PC-9 (cell line): ENCODE measurements at regions not wholly inside any gene's neighbourhood (a gene's known extent, or its start where the extent isn't known, plus 50 kb on each side); places are given as distances from the start of the nearest gene placed in this dataset.

Source experiments
- BruUV-seq: library from RNA; stranded (reverse); fragments of 400-500 nt; replicated peaks from 2 replicates; lab custom pipeline; 2021; lab: Mats Ljungman, UMichigan
- CTCF ChIA-PET: fragments of 300-600 bp; sonication (Branson Sonifier 250); formaldehyde crosslinking; loops from one replicate; lab custom pipeline; 2022; ENCODE audit warnings: antibody characterized with exemption; lab: Charles Lee
- POLR2A ChIA-PET: fragments of 300-600 bp; sonication (Branson Sonifier 250); formaldehyde crosslinking; loops from one replicate; lab custom pipeline; 2022; ENCODE audit warnings: antibody characterized with exemption; ENCODE audit not compliant: unreplicated experiment; lab: Charles Lee
- DNase-seq, 2 experiments: peaks; one replicate each; pipeline versions ENCODE4 v3.0.0 to v3.0.0-alpha.2; 2015 to 2022; ENCODE audit warnings: mixed read lengths in 1 of 2
- H2AFZ ChIP-seq: fragments of 200-600 bp; sonication (generic); 2 replicates; pipeline ENCODE4 v1.8.1; 2017; ENCODE audit warnings: antibody characterized with exemption
- H3F3A ChIP-seq: fragments of 200-600 bp; sonication (generic); 2 replicates; pipeline ENCODE4 v1.8.1; 2017; ENCODE audit warnings: antibody characterized with exemption, mild to moderate bottlenecking, low read depth; ENCODE audit not compliant: insufficient read depth
- H3K27ac ChIP-seq: fragments of 200-600 bp; sonication (generic); 2 replicates; pipeline ENCODE4 v1.6.1; 2016; ENCODE audit warnings: mixed run types
- H3K27me3 ChIP-seq: fragments of 200-600 bp; sonication (generic); 2 replicates; pipeline ENCODE4 v1.6.1; 2016; ENCODE audit warnings: low read depth, mixed run types; ENCODE audit not compliant: insufficient read depth
- H3K36me3 ChIP-seq: fragments of 200-600 bp; sonication (generic); 2 replicates; pipeline ENCODE4 v1.6.1; 2016; ENCODE audit warnings: low read depth, mixed run types
- H3K4me1 ChIP-seq: fragments of 200-600 bp; sonication (generic); replicated peaks from 2 replicates; pipeline ENCODE4 v1.6.1; 2016; ENCODE audit warnings: mixed run types; ENCODE audit not compliant: insufficient read depth
- H3K4me2 ChIP-seq: fragments of 200-600 bp; sonication (generic); 2 replicates; pipeline ENCODE4 v1.6.1; 2017; ENCODE audit warnings: mixed run types
- H3K4me3 ChIP-seq: fragments of 200-600 bp; sonication (generic); 2 replicates; pipeline ENCODE4 v1.6.1; 2016; ENCODE audit warnings: mixed run types
- H3K79me2 ChIP-seq: fragments of 200-600 bp; sonication (generic); 2 replicates; pipeline ENCODE4 v1.6.1; 2017; ENCODE audit warnings: low read depth, mixed run types
- H3K9me2 ChIP-seq: fragments of 200-600 bp; sonication (generic); 2 replicates; pipeline ENCODE4 v1.8.1; 2017; ENCODE audit warnings: mild to moderate bottlenecking; ENCODE audit not compliant: insufficient read depth
- H3K9me3 ChIP-seq: fragments of 200-600 bp; sonication (generic); 2 replicates; pipeline ENCODE4 v1.8.1; 2016; ENCODE audit warnings: low read depth; ENCODE audit not compliant: insufficient read depth
- H4K20me1 ChIP-seq: fragments of 200-600 bp; sonication (generic); 2 replicates; pipeline ENCODE4 v1.8.1; 2017; ENCODE audit not compliant: insufficient read depth
- EZH2 ChIP-seq: fragments of 200-600 bp; sonication (generic); IDR thresholded peaks from 2 replicates; pipeline ENCODE4 v1.8.0; 2017; ENCODE audit warnings: antibody characterized with exemption, low read depth
- intact Hi-C: fragments of 100-400 bp; cut with micrococcal nuclease; formaldehyde crosslinking; loops from one replicate; pipeline ENCODE4 v1.10.0; 2022; ENCODE audit not compliant: unreplicated experiment
- TF ChIP-seq, protein P1 (sequence below): fragments of 200-600 bp; sonication (generic); conservative IDR thresholded peaks from 2 replicates; pipeline ENCODE4 v1.6.1; 2017; ENCODE audit warnings: mixed run types, antibody characterized with exemption, mild to moderate bottlenecking, moderate library complexity

DNA sequence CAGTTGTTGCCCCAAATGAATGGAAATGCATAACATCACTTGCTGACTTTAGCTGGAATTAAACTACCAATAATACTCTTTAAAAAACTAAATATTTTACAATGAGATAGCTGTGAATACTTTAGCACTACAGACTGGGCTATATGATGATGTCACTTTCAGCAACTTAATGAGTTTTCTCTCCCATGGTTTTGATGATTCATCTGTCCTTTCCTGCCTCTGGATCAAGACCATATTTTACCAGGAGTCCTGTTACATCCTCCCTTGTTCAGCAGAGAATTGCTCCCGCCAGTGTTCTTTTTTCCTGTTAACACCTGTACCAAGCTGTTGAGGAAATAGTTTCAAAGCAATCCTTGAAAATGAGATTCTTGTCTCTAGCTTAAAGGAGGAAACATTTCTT is 543.0 kb downstream of the SPRY1 start:
- H4K20me1 ChIP-seq = no peaks in the 10 kb centered on the region
- no peaks in the 10 kb centered on the region for H3K9me2 ChIP-seq
- H3K27me3 ChIP-seq = no peaks in the 10 kb centered on the region
- no peaks in the 10 kb centered on the region for H3K36me3 ChIP-seq
- intact Hi-C loops = no loop called here
- no peaks in the 10 kb centered on the region for H3K4me1 ChIP-seq
- DNase-seq = peak in 1 of 2 experiments; percentile 56
- no peak overlapping the region for H3K4me3 ChIP-seq
- POLR2A ChIA-PET = interaction anchor here (0.6 kb wide), 1 partner anchor 77 kb away, joined by 7 read pairs; no protein-coding TSS in a partner anchor
- CTCF ChIA-PET = no interaction called here
- no peaks in the 10 kb centered on the region for H3K79me2 ChIP-seq
- H3K4me2 ChIP-seq = no peak overlapping the region
- H3K27ac ChIP-seq = no peak overlapping the region
- no peak overlapping the region for H2AFZ ChIP-seq
- no TSS peak for BruUV-seq
- no peaks in the 10 kb centered on the region for H3F3A ChIP-seq
- TF ChIP-seq, protein P1, sequence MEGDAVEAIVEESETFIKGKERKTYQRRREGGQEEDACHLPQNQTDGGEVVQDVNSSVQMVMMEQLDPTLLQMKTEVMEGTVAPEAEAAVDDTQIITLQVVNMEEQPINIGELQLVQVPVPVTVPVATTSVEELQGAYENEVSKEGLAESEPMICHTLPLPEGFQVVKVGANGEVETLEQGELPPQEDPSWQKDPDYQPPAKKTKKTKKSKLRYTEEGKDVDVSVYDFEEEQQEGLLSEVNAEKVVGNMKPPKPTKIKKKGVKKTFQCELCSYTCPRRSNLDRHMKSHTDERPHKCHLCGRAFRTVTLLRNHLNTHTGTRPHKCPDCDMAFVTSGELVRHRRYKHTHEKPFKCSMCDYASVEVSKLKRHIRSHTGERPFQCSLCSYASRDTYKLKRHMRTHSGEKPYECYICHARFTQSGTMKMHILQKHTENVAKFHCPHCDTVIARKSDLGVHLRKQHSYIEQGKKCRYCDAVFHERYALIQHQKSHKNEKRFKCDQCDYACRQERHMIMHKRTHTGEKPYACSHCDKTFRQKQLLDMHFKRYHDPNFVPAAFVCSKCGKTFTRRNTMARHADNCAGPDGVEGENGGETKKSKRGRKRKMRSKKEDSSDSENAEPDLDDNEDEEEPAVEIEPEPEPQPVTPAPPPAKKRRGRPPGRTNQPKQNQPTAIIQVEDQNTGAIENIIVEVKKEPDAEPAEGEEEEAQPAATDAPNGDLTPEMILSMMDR = no peak
- TF ChIP-seq EZH2 = no peak
- no peaks in the 10 kb centered on the region for H3K9me3 ChIP-seq

DNA sequence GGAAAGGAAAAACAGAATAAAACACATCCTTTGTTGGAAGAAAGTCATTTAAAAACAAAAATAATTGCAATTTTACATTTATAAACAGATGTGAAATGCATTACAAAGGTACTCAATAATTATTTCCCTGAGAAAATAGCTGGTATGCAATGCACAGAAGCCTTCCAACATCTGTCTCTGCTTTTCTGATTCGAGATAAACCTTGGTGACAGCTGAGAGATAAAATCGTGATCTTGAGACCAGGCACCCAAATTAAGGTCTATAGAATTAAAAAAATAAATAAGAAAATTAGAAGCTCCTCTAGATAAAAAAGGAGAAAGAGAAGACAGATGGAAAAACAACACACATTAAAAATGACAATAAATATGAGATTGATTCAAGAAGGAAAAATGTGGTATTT is 544.0 kb downstream of the SPRY1 start:
- Histone ChIP-seq H3K27ac (no peak overlapping the region), H3K4me1 (no peaks in the 10 kb centered on the region), H3K27me3 (no peaks in the 10 kb centered on the region), H3K79me2 (no peaks in the 10 kb centered on the region), H2AFZ (no peak overlapping the region), H3K4me3 (no peak overlapping the region), H3F3A (no peaks in the 10 kb centered on the region), H3K4me2 (no peak overlapping the region), H4K20me1 (no peaks in the 10 kb centered on the region), H3K9me3 (no peaks in the 10 kb centered on the region), H3K36me3 (no peaks in the 10 kb centered on the region), H3K9me2 (no peaks in the 10 kb centered on the region)
- TF ChIP-seq, protein P1 = no peak
- TF ChIP-seq EZH2 = no peak
- DNase-seq = no peak
- ChIA-PET POLR2A (no interaction called here), CTCF (no interaction called here)
- BruUV-seq = no TSS peak
- intact Hi-C loops = no loop called here

DNA sequence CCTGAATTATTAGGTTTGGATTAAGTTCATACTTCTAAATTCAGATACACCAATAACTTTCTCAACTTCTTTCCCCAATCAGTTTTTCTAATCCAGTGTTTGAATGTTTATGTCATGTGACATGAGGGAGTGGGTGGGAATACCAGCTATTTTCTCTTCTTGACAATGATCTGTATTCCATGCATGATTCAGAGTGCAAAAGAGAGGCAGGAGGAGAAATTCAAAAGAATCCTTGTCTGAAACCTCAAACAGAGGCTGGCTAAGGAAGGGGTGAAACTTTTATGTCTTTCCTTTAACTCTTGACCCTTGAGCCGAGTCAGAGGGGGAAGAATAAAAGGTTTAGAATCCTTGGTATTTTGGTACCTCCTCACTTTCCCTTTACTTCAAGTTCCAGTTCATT is 544.7 kb downstream of the SPRY1 start:
- no peak overlapping the region for H3K4me2 ChIP-seq
- H3K27me3 ChIP-seq = no peaks in the 10 kb centered on the region
- no peaks in the 10 kb centered on the region for H3K36me3 ChIP-seq
- H3K9me2 ChIP-seq = no peaks in the 10 kb centered on the region
- intact Hi-C loops = no loop called here
- H3K4me1 ChIP-seq = no peaks in the 10 kb centered on the region
- no peak for TF ChIP-seq EZH2
- TF ChIP-seq, protein P1 = no peak
- no TSS peak for BruUV-seq
- H3K9me3 ChIP-seq = no peaks in the 10 kb centered on the region
- no peak overlapping the region for H3K27ac ChIP-seq
- ChIA-PET POLR2A (no interaction called here), CTCF (no interaction called here)
- H3K4me3 ChIP-seq = no peak overlapping the region
- no peaks in the 10 kb centered on the region for H3K79me2 ChIP-seq
- DNase-seq = no peak
- no peak overlapping the region for H2AFZ ChIP-seq
- no peaks in the 10 kb centered on the region for H3F3A ChIP-seq
- H4K20me1 ChIP-seq = no peaks in the 10 kb centered on the region
